GM18519 (cell line): ENCODE measurements at regions not wholly inside any gene's neighbourhood (a gene's known extent, or its start where the extent isn't known, plus 50 kb on each side); places are given as distances from the start of the nearest gene placed in this dataset.
"Not testable (repeated sequence)": the region's sequence is repeated elsewhere in the genome, so short reads cannot be mapped to it uniquely, and the experiment has no call there.

Source experiments
- ATAC-seq: cut with Tn5 transposase; IDR thresholded peaks from one replicate; pipeline ENCODE4 v1.9.1; 2021; ENCODE audit warnings: mild to moderate bottlenecking, moderate library complexity; ENCODE audit not compliant: unreplicated experiment, low FRiP score

- ATAC-seq, result no peak
Observed at GRCh38 chr3:78221300-78221699, 1181.4 kb downstream of the ROBO2 start.

- ATAC-seq, result no peak
Observed at GRCh38 chr3:78221796-78222195, 1181.9 kb downstream of the ROBO2 start.

- no peak for ATAC-seq
Observed at GRCh38 chr3:78235841-78236240, 1195.9 kb downstream of the ROBO2 start.

- ATAC-seq, result no peak
Observed at GRCh38 chr3:78238811-78239210, 1198.9 kb downstream of the ROBO2 start.

- ATAC-seq, result no peak
Observed at GRCh38 chr3:78242724-78243123, 1202.8 kb downstream of the ROBO2 start.

- ATAC-seq, result no peak
Observed at GRCh38 chr3:78244136-78244535, 1204.2 kb downstream of the ROBO2 start.

GRCh38 chr3:78249294-78249693, 1209.4 kb downstream of the ROBO2 start:
- ATAC-seq, result no peak

- no peak for ATAC-seq
Observed at GRCh38 chr3:78253860-78254259, 1214.0 kb downstream of the ROBO2 start.

GRCh38 chr3:78255403-78255802, 1215.5 kb downstream of the ROBO2 start:
- no peak for ATAC-seq

- ATAC-seq, result no peak
Observed at GRCh38 chr3:78256123-78256522, 1216.2 kb downstream of the ROBO2 start.

- no peak for ATAC-seq
Observed at GRCh38 chr3:78257951-78258530, 1218.1 kb downstream of the ROBO2 start.

- no peak for ATAC-seq
Observed at GRCh38 chr3:78258798-78259197, 1218.9 kb downstream of the ROBO2 start.

GRCh38 chr3:78260388-78260787, 1220.5 kb downstream of the ROBO2 start:
- no peak for ATAC-seq

- ATAC-seq, result not testable (repeated sequence)
Observed at GRCh38 chr3:78266550-78266949, 1226.7 kb downstream of the ROBO2 start.

GRCh38 chr3:78267235-78267634, 1227.3 kb downstream of the ROBO2 start:
- ATAC-seq, result no peak

GRCh38 chr3:78268087-78268486, 1228.2 kb downstream of the ROBO2 start:
- no peak for ATAC-seq

GRCh38 chr3:78268716-78269668, 1229.1 kb downstream of the ROBO2 start:
- no peak for ATAC-seq

- ATAC-seq, result no peak
Observed at GRCh38 chr3:78273326-78273725, 1233.4 kb downstream of the ROBO2 start.

GRCh38 chr3:78274475-78275065, 1234.7 kb downstream of the ROBO2 start:
- ATAC-seq, result no peak

- ATAC-seq, result peak; percentile 60
Observed at GRCh38 chr3:78275420-78275852, 1235.5 kb downstream of the ROBO2 start.

- peak; percentile 62 for ATAC-seq
Observed at GRCh38 chr3:78277220-78277619, 1237.3 kb downstream of the ROBO2 start.
